GM13976 (cell line): ENCODE measurements at regions not wholly inside any gene's neighbourhood (a gene's known extent, or its start where the extent isn't known, plus 50 kb on each side); places are given as distances from the start of the nearest gene placed in this dataset.

Source experiments
- DNase-seq: peaks from one replicate; pipeline ENCODE4 v3.0.0; 2012; ENCODE audit warnings: low spot score
- CTCF ChIP-seq: IDR thresholded peaks from 2 replicates; pipeline ENCODE4 v1.5.1; 2012; ENCODE audit warnings: borderline replicate concordance, mild to moderate bottlenecking; ENCODE audit not compliant: insufficient read depth; ENCODE audit errors: extremely low read depth, missing control alignments, control extremely low read depth
- in situ Hi-C: fragments of 300-500 bp; cut with MboI; formaldehyde crosslinking; loops from one replicate; pipeline ENCODE4 v1.12.0; 2022; ENCODE audit warnings: low sequenced_read_pairs, mixed read lengths, inconsistent platforms; ENCODE audit not compliant: unreplicated experiment

DNA sequence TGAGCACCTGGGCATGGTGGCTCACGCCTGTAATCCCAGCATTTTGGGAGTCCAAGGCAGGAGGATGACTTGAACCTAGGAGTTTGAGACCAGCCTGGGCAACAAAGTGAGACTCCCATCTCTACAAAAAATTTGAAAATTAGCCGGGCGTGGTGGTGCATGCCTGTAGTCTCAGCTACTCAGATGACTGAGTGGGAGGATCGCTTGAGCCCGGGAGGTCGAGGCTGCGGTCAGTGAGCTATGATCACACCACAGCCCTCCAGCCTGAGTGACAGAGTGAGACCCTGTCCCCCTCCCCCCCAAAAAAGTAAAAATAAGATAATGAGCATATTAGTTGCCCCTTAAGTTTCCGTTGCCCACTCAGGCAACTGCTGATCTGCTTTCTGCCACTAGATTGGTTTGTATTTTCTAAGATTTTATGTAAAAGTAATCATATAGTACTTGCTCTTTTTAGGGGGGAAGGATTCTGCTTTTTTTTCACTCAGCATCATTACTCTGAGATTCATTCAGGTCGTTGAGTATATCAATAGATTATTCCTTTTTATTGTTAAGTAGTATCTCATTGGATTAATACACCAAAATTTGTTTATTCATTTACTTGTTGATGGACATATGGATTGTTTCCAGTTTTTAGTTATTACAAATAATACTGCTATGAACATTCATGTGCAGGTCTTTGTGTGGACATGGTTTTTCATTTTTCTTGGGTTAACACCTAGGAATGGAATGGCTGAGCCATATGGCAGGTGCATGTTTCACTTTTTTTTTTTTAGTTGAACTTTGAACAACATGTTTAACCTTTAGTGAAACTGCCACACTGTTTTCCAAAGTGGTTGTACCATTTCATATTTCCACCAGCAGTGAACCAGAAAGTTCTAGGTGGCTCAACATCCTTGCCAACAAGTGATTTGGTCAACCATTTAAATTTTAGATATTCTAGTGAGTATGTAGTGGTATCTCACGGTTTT, 75.0 kb upstream of the SPRED2 start:
- no peak for TF ChIP-seq CTCF
- in situ Hi-C loops, result no loop called here
- DNase-seq, result no peak

DNA sequence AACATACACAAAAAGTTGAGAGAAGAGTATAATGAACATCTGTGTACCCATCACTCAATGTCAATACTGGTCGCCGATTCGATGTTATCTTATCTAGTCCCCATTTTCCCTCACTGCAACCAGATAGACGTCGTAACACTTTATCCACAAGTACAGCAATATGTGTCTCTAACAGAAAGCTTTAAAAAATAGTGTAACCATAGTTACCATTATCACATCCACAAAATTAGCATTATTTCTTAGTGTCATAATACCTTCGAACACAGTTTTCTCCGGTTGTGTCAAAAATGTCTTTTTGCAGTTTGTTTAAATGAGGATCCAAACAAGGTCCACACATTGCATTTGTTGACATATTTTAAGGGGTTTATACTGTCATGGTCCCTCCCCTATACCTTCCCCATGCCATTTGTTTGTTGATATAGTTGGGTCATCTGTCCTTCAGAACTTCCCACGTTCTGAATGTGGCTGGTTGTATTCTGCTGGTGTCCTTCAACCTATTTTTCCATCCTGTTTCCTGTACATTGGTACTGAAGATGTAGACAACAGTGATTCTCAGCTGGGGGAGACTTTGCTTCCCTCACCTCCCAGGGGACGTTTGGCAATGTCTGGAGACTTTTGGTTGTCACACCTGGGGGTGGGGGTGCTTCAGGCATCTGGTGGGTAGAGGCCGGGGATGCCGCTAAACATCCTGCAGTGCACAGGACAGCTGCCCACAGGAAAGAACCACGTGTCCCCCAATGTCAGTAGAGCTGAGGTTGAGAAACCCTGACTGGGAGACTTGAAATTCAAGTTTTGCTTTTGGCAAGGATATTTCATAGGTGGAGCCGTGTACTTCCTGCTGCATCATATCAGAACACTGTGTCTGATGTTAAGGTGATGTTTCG, 72.7 kb upstream of the SPRED2 start:
- in situ Hi-C loops, result no loop called here
- DNase-seq, result no peak
- TF ChIP-seq CTCF, result no peak

GRCh38 chr2:65504201-65504600, 71.8 kb upstream of the SPRED2 start:
- TF ChIP-seq CTCF, result no peak
- no peak for DNase-seq
- in situ Hi-C loops, result no loop called here

DNA sequence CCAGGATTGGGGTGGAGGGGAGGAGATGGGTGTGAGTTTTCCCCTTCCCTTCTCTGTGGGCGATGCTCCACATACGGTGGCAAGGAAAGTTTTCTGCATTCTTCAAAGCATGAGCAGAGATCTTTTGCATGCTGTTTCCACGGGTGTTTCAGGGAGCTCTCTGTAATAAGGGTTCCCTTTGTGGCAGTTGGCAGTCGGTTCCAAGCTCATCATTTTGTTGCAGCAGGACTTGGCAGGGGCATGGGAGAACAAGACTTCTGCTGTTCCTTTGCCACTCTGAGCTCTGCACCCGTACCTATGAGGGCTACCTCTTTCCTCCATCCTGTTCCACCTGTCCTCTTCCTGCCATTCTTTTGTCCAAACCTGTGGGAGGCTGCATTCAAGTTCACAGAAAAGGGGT, 71.3 kb upstream of the SPRED2 start:
- TF ChIP-seq CTCF, result no peak
- DNase-seq, result no peak
- in situ Hi-C loops, result no loop called here

DNA sequence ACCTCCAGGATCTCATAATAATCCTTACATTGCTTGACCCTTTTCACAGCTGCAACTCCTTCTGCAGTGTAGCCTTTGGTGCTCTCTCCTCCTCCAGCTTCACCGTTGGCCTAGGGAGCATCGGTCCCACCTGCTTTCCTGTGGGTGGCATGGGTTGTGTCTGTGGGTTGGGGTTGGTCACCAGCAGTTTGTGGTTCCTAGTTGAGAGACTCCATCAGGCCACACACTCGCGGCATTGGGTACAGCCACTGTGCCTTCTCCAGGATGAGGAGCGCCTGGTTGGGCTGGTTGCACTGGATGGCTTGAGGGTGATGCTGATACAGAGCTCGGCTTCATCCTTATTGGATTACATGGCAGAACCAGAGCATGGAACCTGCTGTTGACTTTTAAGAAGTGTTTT, 69.4 kb upstream of the SPRED2 start:
- in situ Hi-C loops, result no loop called here
- no peak for TF ChIP-seq CTCF
- no peak for DNase-seq

GRCh38 chr2:65501074-65501473, 68.7 kb upstream of the SPRED2 start:
- in situ Hi-C loops, result no loop called here
- DNase-seq, result peak; percentile 54
- no peak for TF ChIP-seq CTCF
